T follicular helper cell (primary cell): ENCODE measurements at regions not wholly inside any gene's neighbourhood (a gene's known extent, or its start where the extent isn't known, plus 50 kb on each side); places are given as distances from the start of the nearest gene placed in this dataset.
A peak's percentile ranks its signal among the peaks of the same experiment; 100 is the strongest.
"Not testable (repeated sequence)": the region's sequence is repeated elsewhere in the genome, so short reads cannot be mapped to it uniquely, and the experiment has no call there.

Experiments used
- DNase-seq: peaks from one replicate; pipeline ENCODE4 v3.0.0-alpha.2; 2020; ENCODE audit warnings: low read depth

DNA sequence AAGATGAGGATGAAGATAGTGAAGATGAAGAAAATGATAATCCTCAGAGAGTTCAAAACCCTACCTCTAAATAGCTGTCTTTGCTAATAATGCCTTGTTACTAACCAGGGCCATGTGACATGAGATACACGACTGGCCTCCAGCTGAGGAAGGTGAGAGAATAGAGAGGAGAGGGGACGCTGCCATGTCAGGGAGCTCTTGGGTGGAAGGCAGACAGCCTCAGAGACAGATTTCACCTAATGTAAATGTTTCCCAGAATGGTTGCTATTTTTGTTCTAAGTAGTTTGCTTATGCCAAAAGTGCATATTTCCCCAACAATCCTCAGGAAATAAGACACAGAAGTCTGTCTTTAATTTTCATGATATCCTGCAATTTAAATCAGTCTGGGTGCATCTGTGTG is 138.4 kb downstream of the ELOVL4 start:
- no peak for DNase-seq

DNA sequence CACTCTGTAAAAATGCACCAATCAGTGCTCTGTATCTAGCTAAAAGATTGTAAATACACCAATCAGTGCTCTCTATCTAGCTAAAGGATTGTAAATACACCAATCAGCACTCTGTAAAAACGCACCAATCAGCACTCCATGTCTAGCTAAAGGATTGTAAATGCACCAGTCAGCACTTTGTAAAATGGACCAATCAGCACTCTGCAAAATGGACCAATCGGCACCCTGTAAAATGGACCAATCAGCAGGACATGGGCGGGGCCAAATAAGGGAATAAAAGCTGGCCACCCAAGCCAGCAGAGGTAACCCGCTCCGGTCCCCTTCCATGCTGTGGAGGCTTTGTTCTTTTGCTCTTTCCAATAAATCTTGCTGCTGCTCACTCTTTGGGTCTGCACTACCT is 140.7 kb downstream of the ELOVL4 start:
- not testable (repeated sequence) for DNase-seq

DNA sequence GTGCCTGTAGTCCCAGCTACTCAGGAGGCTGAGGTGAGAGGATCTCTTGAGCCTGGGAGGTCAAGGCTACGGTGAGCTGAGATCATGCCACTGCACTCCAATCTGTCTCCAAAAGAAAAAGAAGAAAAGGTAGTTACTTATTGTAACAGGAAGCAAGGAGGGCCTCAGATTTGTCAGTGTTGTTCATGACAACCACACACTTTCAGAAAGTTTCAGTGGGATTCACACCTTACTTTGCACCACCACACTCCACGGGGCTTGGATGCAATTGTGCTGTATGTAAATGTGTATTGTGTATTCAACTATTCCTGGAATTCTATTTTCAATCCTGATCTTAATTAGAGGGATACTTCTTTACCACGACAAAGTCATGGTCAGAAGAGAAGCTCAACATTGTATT is 142.6 kb downstream of the ELOVL4 start:
- DNase-seq = no peak

DNA sequence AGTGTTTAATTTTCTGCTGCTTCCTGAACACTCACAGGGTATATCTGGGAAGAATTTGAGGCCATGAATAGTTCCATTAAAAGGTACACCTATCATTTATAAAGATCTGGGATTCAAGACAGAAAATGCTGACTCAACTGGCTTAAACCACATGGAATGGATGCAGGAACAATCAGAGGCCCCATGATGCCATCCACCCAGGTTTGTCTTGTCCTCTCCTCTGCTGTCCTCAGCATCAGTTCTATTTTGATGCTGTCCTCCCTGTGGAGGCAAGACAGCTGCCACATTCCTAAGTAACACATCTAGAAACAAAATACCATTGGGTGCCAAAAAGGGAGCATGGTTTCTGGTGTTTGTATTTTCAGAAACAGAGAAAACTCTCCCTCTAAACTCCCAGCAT is 143.4 kb downstream of the ELOVL4 start:
- no peak for DNase-seq

- no peak for DNase-seq
Observed at GRCh38 chr6:79802657-79803300, 144.6 kb downstream of the ELOVL4 start.

DNA sequence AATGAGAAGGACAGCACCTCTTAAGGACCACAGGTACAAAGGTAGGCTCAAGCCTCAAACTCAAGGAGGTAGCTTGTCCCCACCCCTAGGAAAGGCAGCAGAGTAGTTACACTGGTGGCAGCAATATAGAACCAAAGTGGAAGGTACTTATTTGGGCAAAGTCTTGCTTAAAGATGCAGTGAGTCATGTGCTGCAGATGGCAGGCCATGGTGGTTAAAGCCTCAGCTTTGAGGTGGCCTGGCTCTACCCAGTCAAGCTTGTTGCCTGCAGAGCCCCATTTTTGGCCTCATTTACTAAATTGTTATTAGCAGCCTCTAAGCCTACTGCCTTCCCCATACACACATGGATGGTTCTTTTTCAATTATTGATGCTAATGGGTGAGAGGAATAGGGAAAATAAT is 146.0 kb downstream of the ELOVL4 start:
- DNase-seq = no peak

DNA sequence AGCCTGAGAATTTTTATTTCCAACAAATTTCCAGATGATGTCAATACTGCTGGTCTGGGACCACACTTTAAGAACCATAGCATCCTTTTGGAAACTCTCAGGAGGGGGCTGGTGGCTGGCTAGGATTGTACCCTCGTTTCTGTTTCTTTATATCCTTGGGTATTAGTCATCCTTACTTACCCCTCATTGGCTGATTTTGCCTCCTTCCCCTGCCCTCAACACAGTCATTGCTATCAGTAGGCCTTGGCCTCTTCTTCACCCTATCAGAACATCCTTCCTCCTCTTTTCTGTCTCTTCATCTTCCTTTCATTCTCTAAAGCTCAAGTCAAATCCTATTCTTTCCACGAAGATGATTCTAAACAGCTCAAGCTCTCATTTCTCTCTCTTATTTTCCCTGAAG is 148.5 kb downstream of the ELOVL4 start:
- no peak for DNase-seq

GRCh38 chr6:79797912-79798311 is 149.4 kb downstream of the ELOVL4 start:
- DNase-seq = no peak

DNA sequence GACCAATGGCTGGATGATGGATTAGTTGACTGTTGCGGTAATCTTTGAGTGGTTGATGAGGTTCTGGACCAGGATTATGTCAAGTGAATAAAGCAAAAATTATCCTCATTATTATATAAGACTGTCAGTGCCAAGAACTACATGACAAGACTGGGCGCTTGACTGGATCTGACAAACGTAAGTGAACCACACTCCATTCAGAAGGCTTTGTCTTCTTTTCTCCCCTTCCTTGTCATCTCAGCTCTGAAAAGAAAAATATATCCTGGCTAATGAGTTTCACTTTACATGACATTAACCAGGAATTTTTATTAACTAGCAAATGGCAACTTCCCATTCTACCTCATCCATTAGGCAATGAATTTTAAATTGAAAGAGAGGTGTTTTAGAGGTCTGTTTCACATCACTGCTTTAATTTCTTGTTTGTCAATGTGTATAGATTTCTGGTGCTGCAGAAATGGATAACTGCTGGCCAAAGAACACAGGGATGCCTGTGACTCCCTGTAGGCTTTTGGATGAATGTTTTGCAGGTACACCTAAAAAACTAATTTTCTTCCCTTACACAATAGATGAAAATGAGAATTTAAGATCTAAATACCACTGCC is 150.1 kb downstream of the ELOVL4 start:
- no peak for DNase-seq

GRCh38 chr6:79796197-79796596 is 151.2 kb downstream of the ELOVL4 start:
- DNase-seq = no peak

DNA sequence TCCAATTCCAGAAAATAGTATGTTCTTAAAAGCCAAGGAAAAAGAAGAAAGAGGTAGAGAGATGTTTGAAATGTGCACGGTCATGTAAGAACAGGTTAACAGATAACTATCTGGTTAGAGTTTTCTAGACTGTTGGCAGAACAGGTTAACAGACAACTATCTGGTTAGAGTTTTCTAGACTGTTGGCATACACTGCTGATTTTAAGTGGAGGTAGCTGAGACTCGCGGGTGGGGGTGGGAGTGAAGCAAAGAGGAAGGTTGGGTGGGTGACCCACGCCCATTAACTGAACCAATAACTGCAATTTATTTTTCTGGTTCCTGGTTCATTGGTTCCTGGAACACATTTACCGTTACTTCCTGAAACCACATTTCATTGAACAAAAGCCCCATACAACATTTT is 157.5 kb downstream of the ELOVL4 start:
- DNase-seq = no peak

GRCh38 chr6:79788756-79789155 is 157.6 kb downstream of the SH3BGRL2 start:
- no peak for DNase-seq

DNA sequence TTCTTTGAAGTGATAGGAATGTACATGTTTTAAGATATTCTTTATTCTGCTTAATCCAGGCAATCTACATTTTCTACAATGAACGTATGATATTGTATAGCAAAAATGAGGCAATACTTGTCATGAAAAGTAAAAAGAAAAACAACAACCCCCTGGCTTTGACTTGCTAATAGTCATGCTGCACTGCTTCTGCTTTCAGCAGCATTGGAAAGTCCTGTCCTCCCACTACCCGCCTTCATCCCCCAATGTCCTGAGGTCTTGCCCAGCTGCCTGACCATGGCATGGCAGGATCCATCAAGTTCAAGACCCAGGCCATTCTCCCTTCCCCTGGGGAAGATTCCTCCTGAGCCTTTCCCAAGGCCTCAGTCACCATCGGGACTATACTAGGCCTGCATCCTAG is 156.5 kb downstream of the SH3BGRL2 start:
- DNase-seq = no peak

- DNase-seq = no peak
Observed at GRCh38 chr6:79784395-79784753, 153.2 kb downstream of the SH3BGRL2 start.

DNA sequence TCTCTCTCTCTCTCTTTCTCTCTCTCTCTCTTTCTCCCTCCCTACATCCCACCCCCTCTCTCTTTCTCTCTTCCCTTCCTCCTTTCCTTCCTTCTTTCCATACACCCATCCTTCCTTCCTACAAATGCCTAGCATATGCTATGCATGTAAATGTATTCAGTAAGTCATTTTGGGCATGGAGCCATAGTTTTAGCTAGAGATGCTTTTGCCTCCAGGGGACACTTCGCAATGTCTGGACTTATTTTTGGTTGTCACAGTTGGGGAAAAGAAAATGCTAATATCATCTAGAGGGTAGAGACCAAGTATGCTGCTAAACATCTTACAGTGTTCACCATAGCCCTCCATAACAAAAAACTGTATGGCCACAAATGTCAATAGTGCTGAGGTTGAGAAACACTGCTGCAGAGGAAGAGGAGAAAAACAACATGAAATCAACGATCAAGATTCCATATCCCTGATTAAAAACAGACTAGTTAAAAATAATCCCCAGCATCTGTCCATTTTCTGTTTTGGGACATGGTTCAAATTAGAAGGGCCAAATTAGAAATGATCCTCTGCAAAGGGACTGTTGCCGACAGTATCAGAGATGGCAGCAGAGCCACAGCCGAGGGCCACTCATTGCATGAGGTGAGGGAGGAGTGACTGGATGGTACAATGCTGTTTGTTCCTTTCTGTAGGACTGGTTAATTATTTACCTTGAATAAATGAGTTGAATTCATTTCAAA is 152.7 kb downstream of the SH3BGRL2 start:
- DNase-seq = no peak

DNA sequence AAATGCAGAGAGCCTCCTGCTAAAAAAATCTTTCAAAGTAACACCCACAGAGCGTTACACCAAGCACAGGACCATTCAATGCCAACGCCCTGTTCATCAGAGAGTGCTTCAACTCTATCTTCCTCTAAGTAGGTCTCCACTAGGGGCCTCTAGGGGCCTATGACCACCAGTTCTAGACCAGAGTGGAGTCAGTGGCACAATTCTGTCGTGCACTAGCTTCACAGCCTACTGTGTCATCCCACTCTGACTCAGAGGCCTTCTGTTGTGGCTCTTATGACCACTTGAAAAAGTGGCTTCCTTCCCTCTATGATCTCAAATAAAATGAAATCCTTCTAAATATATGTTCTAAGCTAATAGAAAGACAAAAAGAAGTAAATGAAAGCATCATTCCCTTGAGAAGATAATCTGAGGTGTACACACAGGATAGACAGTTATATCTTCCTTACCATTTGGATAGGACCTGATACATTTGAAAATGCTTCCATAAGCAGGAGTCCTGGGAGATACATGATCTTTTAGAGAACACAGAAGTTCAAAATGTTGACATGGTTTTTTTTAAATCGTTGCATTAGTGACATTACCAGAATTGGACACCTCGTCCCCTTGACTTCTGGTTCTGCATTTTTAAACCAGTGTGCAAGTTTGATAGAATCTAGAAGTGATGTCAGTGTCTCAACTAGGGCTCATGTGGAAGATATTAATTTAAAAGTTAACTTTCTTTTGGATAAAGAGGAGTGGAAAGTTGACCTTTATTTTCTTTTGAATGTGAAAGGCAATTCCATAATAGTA is 151.9 kb downstream of the SH3BGRL2 start:
- DNase-seq = no peak

DNA sequence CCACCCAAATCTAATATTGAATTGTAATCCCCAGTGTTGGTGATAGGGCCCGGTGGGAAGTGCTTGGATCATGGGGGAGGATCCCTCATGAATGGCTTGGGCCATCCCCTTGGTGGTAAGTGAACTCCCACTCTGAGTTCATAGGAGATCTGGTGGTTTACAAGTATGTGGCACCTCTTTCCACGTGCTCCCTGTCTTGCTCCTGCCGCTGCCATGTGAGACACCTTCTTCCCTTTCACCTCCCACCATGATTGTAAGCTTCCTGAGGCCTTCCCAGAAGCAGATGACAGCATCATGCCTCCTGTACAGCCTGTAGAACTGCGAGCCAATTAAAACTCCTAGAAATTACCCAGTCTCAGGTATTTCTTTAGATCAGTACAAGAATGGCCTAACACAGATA is 150.8 kb downstream of the SH3BGRL2 start:
- no peak for DNase-seq

DNA sequence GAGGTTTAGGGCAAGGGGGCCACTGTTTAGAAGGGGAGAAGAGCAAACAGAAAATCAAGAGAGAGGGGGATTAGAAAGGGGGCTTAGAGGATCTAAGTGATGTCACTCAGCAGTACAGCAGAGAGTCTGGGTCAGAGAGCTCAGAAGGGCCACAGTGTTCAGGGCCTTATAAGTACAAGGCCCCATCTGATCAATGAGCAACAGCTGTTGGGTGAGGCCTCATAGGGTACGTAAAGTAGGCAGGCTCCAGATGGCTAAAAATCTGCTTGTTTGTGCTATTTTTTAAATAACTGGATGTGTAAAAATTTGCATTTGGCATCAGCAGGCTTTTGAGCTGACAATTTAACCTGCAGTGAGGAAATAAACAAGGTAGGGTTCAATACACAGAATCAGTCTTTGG is 149.8 kb downstream of the SH3BGRL2 start:
- DNase-seq = no peak

DNA sequence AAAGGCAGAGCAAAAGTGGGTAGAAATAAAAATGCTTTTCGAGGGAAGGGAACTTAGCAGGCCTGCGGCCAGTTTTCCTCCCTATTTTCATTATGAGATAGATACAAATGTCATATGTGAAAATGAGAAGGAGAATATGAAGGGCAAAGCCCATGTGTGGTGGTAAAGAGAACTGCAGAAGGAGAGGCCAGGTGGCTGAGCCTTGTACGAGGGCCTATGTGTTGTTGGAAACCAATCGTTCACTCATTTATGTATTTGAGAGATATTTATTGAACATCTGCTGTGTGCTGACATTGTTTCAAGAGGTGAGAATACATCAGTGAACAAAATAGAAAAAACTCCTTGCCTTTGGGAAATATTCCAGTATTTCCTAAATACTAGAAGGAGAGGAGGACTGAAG is 147.7 kb downstream of the SH3BGRL2 start:
- no peak for DNase-seq

DNA sequence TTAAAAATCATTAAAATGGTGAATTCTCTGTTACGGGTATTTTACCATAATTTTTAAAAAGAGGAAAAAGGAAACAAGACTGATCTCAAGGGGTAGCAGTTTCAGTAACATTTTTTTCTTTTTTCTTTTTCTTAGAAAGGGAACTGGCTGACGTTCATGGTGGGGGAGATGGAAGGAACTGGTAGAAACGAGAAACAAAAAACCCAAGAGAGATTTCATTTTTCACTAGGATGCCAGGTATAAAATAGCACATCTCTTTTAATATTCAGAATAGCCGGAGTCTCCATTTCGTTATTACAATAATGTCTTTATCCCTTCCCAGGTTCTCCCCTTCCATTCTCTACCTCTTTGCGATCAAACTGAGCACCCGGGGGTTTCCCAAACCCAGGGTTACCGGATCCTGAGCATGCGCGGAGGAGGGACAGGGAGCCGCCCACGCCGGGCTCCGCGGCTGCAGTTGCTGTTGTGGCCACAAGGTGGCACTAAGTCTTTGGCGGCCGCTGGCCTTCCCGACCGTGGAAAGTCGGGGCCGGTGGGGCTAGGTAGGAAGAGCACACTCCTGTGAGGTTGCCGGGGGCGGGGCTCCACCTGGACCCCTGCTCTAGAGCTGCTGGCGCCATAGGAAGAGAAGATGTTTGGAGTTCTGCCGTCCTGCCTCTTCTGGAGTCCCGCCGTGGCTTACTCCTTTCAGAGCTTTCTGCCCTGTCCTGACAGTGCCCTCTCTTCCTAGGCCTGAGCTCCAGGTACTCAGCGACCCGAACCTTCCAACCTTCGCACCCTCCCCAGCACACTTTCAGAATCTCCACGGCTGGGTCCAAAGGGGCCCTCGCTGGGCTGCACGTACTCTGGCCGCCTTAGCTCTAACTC is 146.8 kb downstream of the SH3BGRL2 start:
- peak; percentile 73 for DNase-seq

DNA sequence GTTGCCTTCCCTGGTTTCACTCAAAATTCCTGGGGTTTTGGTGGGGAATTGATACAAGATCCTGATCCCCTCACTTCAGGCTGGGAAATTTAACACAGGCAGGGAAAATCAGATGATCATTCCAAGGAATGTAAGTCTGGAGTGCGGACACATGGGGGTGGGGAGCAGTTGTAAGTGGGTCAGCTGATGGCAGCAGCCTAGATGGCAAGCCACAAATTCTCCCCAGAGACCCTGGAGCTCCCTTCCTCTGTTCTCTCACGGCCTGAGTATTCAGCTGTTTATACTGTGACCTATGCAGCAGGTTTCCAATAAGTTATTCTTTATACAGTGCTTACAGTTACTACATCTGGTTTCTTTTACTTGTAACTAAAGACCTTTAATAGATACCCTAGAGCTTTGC is 144.9 kb downstream of the SH3BGRL2 start:
- DNase-seq = no peak

DNA sequence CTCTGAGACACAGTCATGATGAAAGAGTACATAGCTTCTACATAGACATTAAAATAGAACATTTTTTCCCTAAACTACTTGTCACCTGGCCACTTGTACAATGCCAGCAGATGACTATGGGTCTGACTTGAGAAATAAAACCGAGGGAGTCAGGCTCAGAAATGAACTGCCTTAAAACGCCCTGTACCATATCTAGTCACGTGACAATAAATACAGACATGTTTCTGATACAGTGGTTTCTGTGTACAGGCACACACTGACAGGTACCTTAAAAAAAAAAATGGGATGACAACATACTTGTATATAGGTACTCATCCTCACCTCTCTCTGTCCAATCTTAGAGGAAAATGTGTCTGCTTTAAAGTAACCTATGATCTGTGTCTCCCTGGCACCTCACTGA is 144.1 kb downstream of the SH3BGRL2 start:
- DNase-seq = no peak
